Skeletal muscle tissue (tissue), 3 donors: ENCODE measurements at regions not wholly inside any gene's neighbourhood (a gene's known extent, or its start where the extent isn't known, plus 50 kb on each side); places are given as distances from the start of the nearest gene placed in this dataset.

Source experiments
- H3K27ac ChIP-seq: one replicate; pipeline ENCODE4 v1.7.0; 2013; ENCODE audit warnings: mild to moderate bottlenecking, low read depth, low read length, inconsistent platforms
- H3K27me3 ChIP-seq, 3 donors: one replicate each; pipeline ENCODE4 v1.7.0; 2013; ENCODE audit warnings: low read length in 3 of 3; ENCODE audit not compliant: control insufficient read depth in 3 of 3, insufficient read depth in 3 of 3
- H3K36me3 ChIP-seq, 3 donors: one replicate each; pipeline ENCODE4 v1.7.0; 2013; ENCODE audit warnings: low read length in 3 of 3; ENCODE audit not compliant: control insufficient read depth in 3 of 3, insufficient read depth in 3 of 3
- H3K4me1 ChIP-seq, 3 donors: one replicate each; pipeline ENCODE4 v1.7.0; 2013; ENCODE audit warnings: low read length in 3 of 3, mild to moderate bottlenecking in 3 of 3; ENCODE audit not compliant: control insufficient read depth in 3 of 3, insufficient read depth in 3 of 3
- H3K4me3 ChIP-seq, 3 donors: one replicate each; pipeline ENCODE4 v1.7.0; 2013; ENCODE audit warnings: low read length in 3 of 3
- H3K9ac ChIP-seq, 3 donors: one replicate each; pipeline ENCODE4 v1.7.0; 2013; ENCODE audit warnings: low read length in 3 of 3, mild to moderate bottlenecking in 3 of 3, moderate library complexity in 2 of 3, low read depth in 1 of 3
- H3K9me3 ChIP-seq, 3 donors: one replicate each; pipeline ENCODE4 v1.7.0; 2013; ENCODE audit warnings: low read length in 3 of 3; ENCODE audit not compliant: control insufficient read depth in 3 of 3
- donor health status: Osteomylitis.

- no peaks in the 10 kb centered on the region for H3K36me3 ChIP-seq
- H3K4me3 ChIP-seq: no peak overlapping the region
- H3K9me3 ChIP-seq: no peaks in the 10 kb centered on the region
- H3K4me1 ChIP-seq: no peaks in the 10 kb centered on the region
- H3K27ac ChIP-seq: no peak overlapping the region
- no peak overlapping the region for H3K9ac ChIP-seq
- H3K27me3 ChIP-seq: no peaks in the 10 kb centered on the region
These were observed 719.6 kb downstream of the TBC1D32 start for GRCh38 chr6:120614723-120615122.

- Histone ChIP-seq H3K4me3 (no peak overlapping the region), H3K9me3 (no peaks in the 10 kb centered on the region), H3K27me3 (no peaks in the 10 kb centered on the region), H3K4me1 (no peaks in the 10 kb centered on the region), H3K9ac (no peak overlapping the region), H3K36me3 (no peaks in the 10 kb centered on the region), H3K27ac (no peak overlapping the region)
These were observed 725.5 kb downstream of the TBC1D32 start for GRCh38 chr6:120608826-120609225.

- Histone ChIP-seq H3K27me3 (no peaks in the 10 kb centered on the region), H3K9ac (no peak overlapping the region), H3K4me3 (no peak overlapping the region), H3K27ac (no peak overlapping the region), H3K36me3 (no peaks in the 10 kb centered on the region), H3K9me3 (no peaks in the 10 kb centered on the region), H3K4me1 (no peaks in the 10 kb centered on the region)
These were observed 727.5 kb downstream of the TBC1D32 start for GRCh38 chr6:120606743-120607142.

- no peak overlapping the region for H3K27ac ChIP-seq
- no peaks in the 10 kb centered on the region for H3K9me3 ChIP-seq
- H3K9ac ChIP-seq: no peak overlapping the region
- no peak overlapping the region for H3K4me3 ChIP-seq
- no peaks in the 10 kb centered on the region for H3K4me1 ChIP-seq
- H3K36me3 ChIP-seq: no peaks in the 10 kb centered on the region
- H3K27me3 ChIP-seq: no peaks in the 10 kb centered on the region
These were observed 729.8 kb downstream of the TBC1D32 start for GRCh38 chr6:120604510-120604909.

- no peak overlapping the region for H3K27ac ChIP-seq
- H3K9me3 ChIP-seq: no peaks in the 10 kb centered on the region
- H3K9ac ChIP-seq: no peak overlapping the region
- H3K4me3 ChIP-seq: no peak overlapping the region
- H3K4me1 ChIP-seq: no peaks in the 10 kb centered on the region
- H3K27me3 ChIP-seq: no peaks in the 10 kb centered on the region
- no peaks in the 10 kb centered on the region for H3K36me3 ChIP-seq
These were observed 743.7 kb downstream of the TBC1D32 start for GRCh38 chr6:120590611-120591010.

GRCh38 chr6:120588424-120588823 is 745.9 kb downstream of the TBC1D32 start:
- Histone ChIP-seq H3K4me3 (no peak overlapping the region), H3K9ac (no peak overlapping the region), H3K36me3 (no peaks in the 10 kb centered on the region), H3K4me1 (no peaks in the 10 kb centered on the region), H3K27ac (no peak overlapping the region), H3K9me3 (no peaks in the 10 kb centered on the region), H3K27me3 (no peaks in the 10 kb centered on the region)

- H3K9me3 ChIP-seq: no peaks in the 10 kb centered on the region
- no peak overlapping the region for H3K4me3 ChIP-seq
- H3K4me1 ChIP-seq: no peaks in the 10 kb centered on the region
- no peak overlapping the region for H3K27ac ChIP-seq
- no peak overlapping the region for H3K9ac ChIP-seq
- H3K36me3 ChIP-seq: no peaks in the 10 kb centered on the region
- no peaks in the 10 kb centered on the region for H3K27me3 ChIP-seq
These were observed 746.9 kb downstream of the TBC1D32 start for GRCh38 chr6:120587381-120587780.

- Histone ChIP-seq H3K4me3 (no peak overlapping the region), H3K36me3 (no peaks in the 10 kb centered on the region), H3K4me1 (no peaks in the 10 kb centered on the region), H3K27me3 (no peaks in the 10 kb centered on the region), H3K9me3 (no peaks in the 10 kb centered on the region), H3K9ac (no peak overlapping the region), H3K27ac (no peak overlapping the region)
These were observed 750.0 kb downstream of the TBC1D32 start for GRCh38 chr6:120584111-120584760.

- Histone ChIP-seq H3K9me3 (no peaks in the 10 kb centered on the region), H3K36me3 (no peaks in the 10 kb centered on the region), H3K4me1 (no peaks in the 10 kb centered on the region), H3K4me3 (no peak overlapping the region), H3K27me3 (no peaks in the 10 kb centered on the region), H3K27ac (no peak overlapping the region), H3K9ac (no peak overlapping the region)
These were observed 758.2 kb downstream of the TBC1D32 start for GRCh38 chr6:120576061-120576460.

GRCh38 chr6:120569714-120570113 is 764.6 kb downstream of the TBC1D32 start:
- no peaks in the 10 kb centered on the region for H3K36me3 ChIP-seq
- no peak overlapping the region for H3K4me3 ChIP-seq
- no peak overlapping the region for H3K9ac ChIP-seq
- H3K27me3 ChIP-seq: no peaks in the 10 kb centered on the region
- H3K27ac ChIP-seq: no peak overlapping the region
- H3K4me1 ChIP-seq: no peaks in the 10 kb centered on the region
- H3K9me3 ChIP-seq: peaks cover 0 to 2% (median 0%) of the 10 kb centered on the region in 3 donors
